HG03520 (cell line): ENCODE measurements at regions not wholly inside any gene's neighbourhood (a gene's known extent, or its start where the extent isn't known, plus 50 kb on each side); places are given as distances from the start of the nearest gene placed in this dataset.

Experiments
- ATAC-seq: cut with Tn5 transposase; IDR thresholded peaks from one replicate; pipeline ENCODE4 v1.9.1; 2021; ENCODE audit warnings: mild to moderate bottlenecking, moderate library complexity; ENCODE audit not compliant: unreplicated experiment

GRCh38 chr2:66929632-66930338, 467.3 kb upstream of the ETAA1 start:
- no peak for ATAC-seq

GRCh38 chr2:66930339-66931220, 466.6 kb upstream of the ETAA1 start:
- ATAC-seq = no peak

- no peak for ATAC-seq
Observed at GRCh38 chr2:66938471-66938967, 458.6 kb upstream of the ETAA1 start.

- no peak for ATAC-seq
Observed at GRCh38 chr2:66940080-66940479, 457.1 kb upstream of the ETAA1 start.

- no peak for ATAC-seq
Observed at GRCh38 chr2:66948234-66948633, 448.9 kb upstream of the ETAA1 start.

- no peak for ATAC-seq
Observed at GRCh38 chr2:66957198-66957597, 439.9 kb upstream of the ETAA1 start.

GRCh38 chr2:66957677-66958076, 439.5 kb upstream of the ETAA1 start:
- no peak for ATAC-seq

- ATAC-seq = no peak
Observed at GRCh38 chr2:66960161-66960560, 437.0 kb upstream of the ETAA1 start.

- no peak for ATAC-seq
Observed at GRCh38 chr2:66962716-66963115, 434.4 kb upstream of the ETAA1 start.

GRCh38 chr2:66966631-66967030, 430.5 kb upstream of the ETAA1 start:
- no peak for ATAC-seq

- ATAC-seq = no peak
Observed at GRCh38 chr2:66968946-66969345, 428.2 kb upstream of the ETAA1 start.

- ATAC-seq = no peak
Observed at GRCh38 chr2:66981074-66981473, 416.1 kb upstream of the ETAA1 start.

GRCh38 chr2:66982766-66983165, 414.4 kb upstream of the ETAA1 start:
- no peak for ATAC-seq

- ATAC-seq = no peak
Observed at GRCh38 chr2:66984864-66985263, 412.3 kb upstream of the ETAA1 start.

GRCh38 chr2:66985906-66986305, 411.2 kb upstream of the ETAA1 start:
- ATAC-seq = no peak

- no peak for ATAC-seq
Observed at GRCh38 chr2:66987733-66988132, 409.4 kb upstream of the ETAA1 start.

GRCh38 chr2:66994654-66995053, 402.5 kb upstream of the ETAA1 start:
- no peak for ATAC-seq

GRCh38 chr2:66995636-66996035, 401.5 kb upstream of the ETAA1 start:
- no peak for ATAC-seq

GRCh38 chr2:67002618-67003371, 394.3 kb upstream of the ETAA1 start:
- ATAC-seq = no peak

- no peak for ATAC-seq
Observed at GRCh38 chr2:67006373-67006960, 390.7 kb upstream of the ETAA1 start.

GRCh38 chr2:67008155-67008554, 389.0 kb upstream of the ETAA1 start:
- no peak for ATAC-seq
